Jurkat, Clone E6-1 (cell line): ENCODE measurements at regions not wholly inside any gene's neighbourhood (a gene's known extent, or its start where the extent isn't known, plus 50 kb on each side); places are given as distances from the start of the nearest gene placed in this dataset.

ENCODE experiments used
- DNase-seq: peaks from one replicate; pipeline ENCODE4 v3.0.0-alpha.2; 2011; ENCODE audit warnings: low read depth, low spot score
- H3K4me3 ChIP-seq: 2 replicates; pipeline ENCODE4 v1.5.1; 2011; ENCODE audit warnings: mild to moderate bottlenecking, low read length, control low read depth, moderate library complexity

GRCh38 chr3:18481946-18482548, 56.9 kb upstream of the SATB1 start:
- no peak overlapping the region for H3K4me3 ChIP-seq
- no peak for DNase-seq

DNA sequence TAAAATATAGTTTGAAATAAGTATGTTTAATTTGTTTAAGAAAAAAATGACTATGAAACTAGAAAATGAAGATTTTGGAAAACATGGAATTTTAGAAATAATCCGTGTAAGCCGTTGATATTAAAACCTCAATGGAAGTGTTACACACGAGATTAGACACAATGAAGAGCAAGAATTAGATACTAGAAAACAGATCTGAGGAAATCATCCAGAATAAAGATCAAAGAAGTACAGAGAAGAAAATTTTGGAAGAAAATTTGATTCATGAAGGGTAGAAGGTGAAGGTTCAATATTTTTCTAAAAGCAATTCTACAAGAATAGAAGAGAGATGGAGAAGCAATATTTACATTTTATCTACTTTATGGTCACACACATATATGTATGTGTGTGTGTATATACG, 52.5 kb upstream of the SATB1 start:
- H3K4me3 ChIP-seq: no peak overlapping the region
- no peak for DNase-seq
